GM13976 (cell line): ENCODE measurements at regions not wholly inside any gene's neighbourhood (a gene's known extent, or its start where the extent isn't known, plus 50 kb on each side); places are given as distances from the start of the nearest gene placed in this dataset.

Experiments used
- DNase-seq: peaks from one replicate; pipeline ENCODE4 v3.0.0; 2012; ENCODE audit warnings: low spot score
- CTCF ChIP-seq: IDR thresholded peaks from 2 replicates; pipeline ENCODE4 v1.5.1; 2012; ENCODE audit warnings: borderline replicate concordance, mild to moderate bottlenecking; ENCODE audit not compliant: insufficient read depth; ENCODE audit errors: extremely low read depth, missing control alignments, control extremely low read depth
- in situ Hi-C: fragments of 300-500 bp; cut with MboI; formaldehyde crosslinking; loops from one replicate; pipeline ENCODE4 v1.12.0; 2022; ENCODE audit warnings: low sequenced_read_pairs, mixed read lengths, inconsistent platforms; ENCODE audit not compliant: unreplicated experiment

GRCh38 chr14:22079766-22080165, 406.1 kb upstream of the OR4E1 start:
- in situ Hi-C loops = no loop called here
- no peak for TF ChIP-seq CTCF
- no peak for DNase-seq

GRCh38 chr14:22073801-22074200, 400.2 kb upstream of the OR4E1 start:
- in situ Hi-C loops = no loop called here
- TF ChIP-seq CTCF = no peak
- DNase-seq = no peak

DNA sequence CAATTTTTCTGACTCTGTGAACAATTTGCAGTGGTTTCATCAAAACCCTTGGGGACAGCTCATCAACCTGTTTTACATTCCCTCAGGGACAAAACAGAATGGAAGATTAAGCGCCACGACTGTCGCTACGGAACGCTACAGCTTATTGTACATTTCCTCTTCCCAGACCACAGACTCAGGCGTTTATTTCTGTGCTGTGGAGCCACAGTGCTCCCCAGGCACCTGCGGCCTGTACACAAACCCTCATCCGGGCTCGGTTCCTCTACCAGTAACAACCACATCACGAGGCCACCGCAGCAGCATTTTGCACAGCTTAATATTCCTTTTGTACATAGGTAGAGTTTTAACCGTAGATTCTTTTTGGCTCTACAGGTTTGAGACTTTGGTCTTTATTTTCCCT, 397.4 kb upstream of the OR4E1 start:
- no peak for TF ChIP-seq CTCF
- in situ Hi-C loops = no loop called here

GRCh38 chr14:22070119-22070982, 396.7 kb upstream of the OR4E1 start:
- in situ Hi-C loops = no loop called here
- no peak for DNase-seq
- no peak for TF ChIP-seq CTCF

More for the DNA sequence above, 397.4 kb upstream of the OR4E1 start:
- peak; percentile 20 for DNase-seq

DNA sequence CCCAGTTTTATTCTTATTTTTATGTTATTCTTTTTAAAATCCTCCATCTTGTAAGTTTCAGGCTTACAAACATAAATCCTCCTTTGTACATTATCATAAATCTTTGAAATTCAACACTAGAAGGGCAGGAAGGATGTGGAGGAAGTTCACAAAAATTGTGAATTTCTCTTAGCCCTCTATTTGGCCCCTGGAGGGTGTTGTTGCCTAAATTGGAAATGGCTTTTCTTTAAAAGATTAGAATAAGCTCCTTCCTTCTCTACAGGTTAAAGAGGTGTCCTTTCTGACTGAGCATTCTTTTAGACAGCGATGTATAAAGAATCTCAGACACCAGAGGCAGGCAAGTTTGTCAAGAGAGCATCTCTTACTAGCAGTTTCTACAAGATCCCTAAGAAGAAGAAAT, 391.7 kb upstream of the OR4E1 start:
- no peak for TF ChIP-seq CTCF
- DNase-seq = no peak
- in situ Hi-C loops = no loop called here

- no peak for TF ChIP-seq CTCF
- no peak for DNase-seq
- in situ Hi-C loops = no loop called here
Measured at GRCh38 chr14:22059201-22059600, 385.6 kb upstream of the OR4E1 start.
